Stimulated activated CD4-positive, alpha-beta T cell treated with anti-CD3 and anti-CD28 coated beads, Interleukin-15, amount 100 ng/mL, for 1 hour (primary cell): ENCODE measurements at regions not wholly inside any gene's neighbourhood (a gene's known extent, or its start where the extent isn't known, plus 50 kb on each side); places are given as distances from the start of the nearest gene placed in this dataset.

Source experiments
- DNase-seq, 2 donors: peaks; one replicate each; pipeline ENCODE4 v3.0.0-alpha.2; 2020; ENCODE audit warnings: low read depth in 1 of 2, low spot score in 1 of 2

DNA sequence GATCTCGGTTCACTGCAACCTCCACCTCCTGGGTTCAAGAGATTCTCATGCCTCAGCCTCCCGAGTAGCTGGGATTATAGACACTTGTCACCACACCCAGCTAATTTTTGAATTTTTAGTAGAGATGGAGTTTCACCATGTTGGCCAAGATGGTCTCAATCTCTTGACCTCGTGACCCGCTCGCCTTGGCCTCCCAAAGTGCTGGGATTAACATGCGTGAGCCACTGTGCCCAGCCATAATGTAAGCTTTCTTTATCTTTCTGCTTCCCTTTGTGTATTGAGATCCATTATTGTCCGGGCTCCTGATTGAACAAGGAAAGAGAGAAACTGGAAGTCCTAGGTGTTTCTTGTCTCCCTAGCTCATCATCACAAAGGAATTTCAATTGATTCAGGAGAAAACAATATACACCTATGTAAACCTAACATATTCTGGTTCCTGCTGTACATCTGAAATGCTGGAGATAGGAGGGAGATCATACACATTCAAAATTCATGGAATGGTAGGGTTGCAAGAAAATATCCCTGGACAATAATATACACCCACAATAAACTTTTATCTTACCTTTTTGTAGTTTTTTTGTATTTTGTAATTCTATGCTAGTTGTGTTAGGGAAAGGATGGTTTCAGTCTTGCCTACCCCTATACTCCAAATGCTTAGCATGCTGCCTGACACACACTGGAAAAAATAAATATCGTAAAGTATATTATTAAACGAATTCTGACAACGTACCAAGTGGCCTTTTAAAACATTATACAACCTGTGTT lies 194.4 kb upstream of the HS3ST1 start:
- no peak for DNase-seq

GRCh38 chr4:11620861-11621260 lies 192.2 kb upstream of the HS3ST1 start:
- DNase-seq, result no peak

GRCh38 chr4:11618666-11619282 lies 190.1 kb upstream of the HS3ST1 start:
- no peak for DNase-seq

DNA sequence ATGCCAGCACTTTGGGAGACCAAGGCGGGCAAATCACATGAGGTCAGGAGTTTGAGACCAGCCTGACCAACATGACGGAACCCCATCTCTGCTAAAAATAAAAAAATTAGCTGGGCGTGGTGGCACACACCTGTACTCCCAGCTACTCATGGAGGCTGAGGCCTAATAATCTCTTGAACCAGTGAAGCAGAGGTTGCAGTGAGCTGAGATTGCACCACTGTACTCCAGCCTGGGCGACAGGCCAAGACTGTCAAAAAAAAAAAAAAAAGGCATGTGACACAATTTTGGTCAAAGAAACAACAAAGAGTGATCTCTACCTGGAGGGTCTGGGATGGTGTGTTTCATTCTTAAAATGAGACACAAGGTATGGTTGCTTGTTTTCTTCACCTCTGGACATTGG lies 188.2 kb upstream of the HS3ST1 start:
- DNase-seq, result no peak

GRCh38 chr4:11615601-11616000 lies 186.9 kb upstream of the HS3ST1 start:
- DNase-seq, result no peak

DNA sequence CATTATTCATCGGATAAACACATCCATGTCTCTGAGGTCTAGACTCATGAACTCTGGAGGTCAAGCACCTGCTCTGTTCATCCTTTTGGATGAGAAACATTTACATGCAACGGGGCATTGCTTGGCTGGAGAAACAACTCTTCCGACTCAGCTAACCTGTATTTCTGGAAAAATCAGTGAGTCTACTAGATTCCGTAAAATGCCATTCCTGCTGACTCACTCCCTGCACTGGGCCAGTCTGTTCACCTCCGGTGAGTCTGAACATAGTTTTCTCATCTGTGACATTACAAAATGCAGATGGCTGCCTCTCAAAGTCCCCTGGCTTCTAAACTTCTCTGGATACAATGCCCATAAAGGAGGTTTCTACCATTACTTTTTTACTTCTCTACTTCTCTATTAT lies 185.7 kb upstream of the HS3ST1 start:
- DNase-seq, result no peak

DNA sequence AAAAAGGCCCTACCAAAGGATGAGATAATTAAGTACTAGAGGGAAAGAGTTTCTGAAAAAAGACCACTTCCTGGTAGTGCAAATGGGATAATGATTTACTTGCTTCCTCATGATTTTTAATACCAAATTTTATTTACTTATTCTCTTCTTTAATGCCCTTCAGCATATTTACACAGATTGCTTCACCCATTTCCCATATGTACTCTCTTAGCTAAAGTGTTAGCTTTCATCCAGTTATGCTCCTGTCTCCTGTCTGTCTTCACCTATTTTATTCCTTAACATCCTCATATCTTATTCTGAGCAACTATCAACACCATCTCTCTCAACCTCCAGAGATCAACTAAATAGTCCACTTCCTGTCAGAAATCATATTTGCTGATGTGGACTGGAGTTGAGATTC lies 183.2 kb upstream of the HS3ST1 start:
- DNase-seq, result no peak

GRCh38 chr4:11609751-11610150 lies 181.1 kb upstream of the HS3ST1 start:
- no peak for DNase-seq

DNA sequence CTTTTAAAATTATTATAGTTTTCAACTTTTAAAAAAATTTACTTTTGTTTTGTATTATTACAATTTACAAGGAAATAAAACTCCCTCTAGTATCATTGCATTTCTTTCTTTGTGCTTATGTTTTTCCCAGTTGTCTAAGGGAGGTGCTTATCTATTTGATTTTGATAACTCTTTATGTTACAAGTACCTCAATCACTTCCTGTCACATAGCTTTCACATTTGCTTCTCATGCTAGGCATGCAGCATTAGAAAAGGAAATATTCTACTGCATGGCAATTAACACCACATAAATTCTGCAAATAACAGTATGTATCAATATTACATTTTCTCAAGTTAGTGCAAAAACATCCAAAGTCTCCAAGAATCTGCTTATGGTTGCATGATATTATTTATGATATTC lies 180.3 kb upstream of the HS3ST1 start:
- DNase-seq, result no peak

- no peak for DNase-seq
Observed at GRCh38 chr4:11606078-11606477, 177.4 kb upstream of the HS3ST1 start.

DNA sequence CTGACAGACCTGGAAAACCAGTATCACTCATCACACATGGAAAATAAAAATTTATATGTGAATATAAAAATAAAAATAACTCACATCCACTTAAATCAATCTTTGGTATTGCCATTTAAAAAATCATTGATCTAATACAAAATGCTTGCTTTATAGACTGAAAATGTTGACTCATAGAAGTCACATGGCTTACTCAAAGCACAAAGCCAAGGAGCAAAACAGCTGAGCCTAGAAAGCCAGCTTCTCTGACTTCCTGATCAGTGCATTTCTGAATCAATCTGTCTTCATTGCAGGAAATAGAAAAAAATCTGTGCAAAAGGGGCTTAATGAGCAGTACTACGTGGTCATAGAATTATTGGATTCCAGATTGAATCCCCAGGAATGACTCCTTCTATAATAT lies 176.9 kb upstream of the HS3ST1 start:
- no peak for DNase-seq

DNA sequence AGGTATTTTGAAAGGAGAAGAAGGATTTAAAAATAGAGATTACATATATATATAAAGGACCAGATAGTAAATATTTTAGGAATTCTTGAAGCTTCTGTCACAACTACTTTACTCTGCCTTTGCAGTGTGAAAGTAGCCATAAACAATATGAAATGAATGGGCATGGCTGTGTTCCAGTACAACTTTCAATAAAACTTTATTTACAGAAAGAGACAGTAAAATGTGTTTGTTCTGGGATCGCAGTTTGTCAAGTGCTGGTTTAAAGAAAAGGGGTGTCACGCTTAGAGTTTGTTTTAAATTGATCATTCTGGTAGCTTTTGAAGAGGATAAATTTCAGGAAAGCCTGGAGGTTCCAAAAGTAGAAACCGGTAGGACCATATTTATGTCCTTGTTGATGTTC lies 176.1 kb upstream of the HS3ST1 start:
- DNase-seq, result no peak

- no peak for DNase-seq
Observed at GRCh38 chr4:11603591-11604194, 175.0 kb upstream of the HS3ST1 start.

GRCh38 chr4:11602606-11603340 lies 174.1 kb upstream of the HS3ST1 start:
- no peak for DNase-seq

DNA sequence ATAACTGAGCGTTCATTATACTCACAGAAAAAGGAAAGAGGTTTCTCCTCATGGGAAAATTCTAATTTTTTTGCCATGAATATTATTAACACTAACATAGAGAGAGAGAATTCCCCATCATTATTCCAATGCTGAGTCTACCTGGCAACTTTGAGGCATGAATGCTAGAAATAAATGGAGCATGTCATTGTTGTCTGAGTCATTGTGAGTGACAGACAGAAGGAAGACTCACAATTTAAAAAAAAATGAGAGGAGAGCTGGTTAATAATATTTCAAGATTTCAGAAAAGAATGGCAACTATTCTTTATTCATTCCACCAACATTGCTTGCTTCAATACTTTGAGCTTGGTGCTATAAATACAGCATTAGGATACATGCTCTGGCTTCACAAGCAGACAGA lies 170.4 kb upstream of the HS3ST1 start:
- no peak for DNase-seq

- DNase-seq, result no peak
Observed at GRCh38 chr4:11598591-11598990, 169.9 kb upstream of the HS3ST1 start.

- DNase-seq, result no peak
Observed at GRCh38 chr4:11597506-11597905, 168.8 kb upstream of the HS3ST1 start.

- no peak for DNase-seq
Observed at GRCh38 chr4:11596989-11597388, 168.3 kb upstream of the HS3ST1 start.

- DNase-seq, result no peak
Observed at GRCh38 chr4:11593576-11594116, 165.0 kb upstream of the HS3ST1 start.

GRCh38 chr4:11592276-11592675 lies 163.6 kb upstream of the HS3ST1 start:
- DNase-seq, result no peak

- DNase-seq, result no peak
Observed at GRCh38 chr4:11590132-11590531, 161.4 kb upstream of the HS3ST1 start.

DNA sequence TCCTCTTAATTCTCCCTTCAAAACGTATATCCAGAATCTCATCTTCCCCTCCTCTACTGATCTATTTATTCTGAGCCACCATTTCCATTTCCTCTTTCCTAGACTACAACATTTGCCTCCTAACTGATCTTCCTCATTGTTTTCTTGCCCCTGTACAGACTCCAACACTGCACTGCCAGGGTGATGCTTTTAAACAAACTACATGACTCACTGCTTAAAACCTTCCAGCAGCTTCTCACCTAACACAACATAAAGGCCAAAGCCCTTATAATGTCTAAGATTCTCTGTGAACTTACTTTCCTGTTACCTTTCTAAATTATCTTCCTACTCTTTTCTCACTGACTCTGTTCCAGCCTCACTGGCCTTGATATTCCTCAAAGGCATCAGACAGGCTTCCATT lies 161.0 kb upstream of the HS3ST1 start:
- DNase-seq, result no peak
